ENCODE measurements at regions not wholly inside any gene's neighbourhood (a gene's known extent, or its start where the extent isn't known, plus 50 kb on each side); places are given as distances from the start of the nearest gene placed in this dataset.

DNA sequence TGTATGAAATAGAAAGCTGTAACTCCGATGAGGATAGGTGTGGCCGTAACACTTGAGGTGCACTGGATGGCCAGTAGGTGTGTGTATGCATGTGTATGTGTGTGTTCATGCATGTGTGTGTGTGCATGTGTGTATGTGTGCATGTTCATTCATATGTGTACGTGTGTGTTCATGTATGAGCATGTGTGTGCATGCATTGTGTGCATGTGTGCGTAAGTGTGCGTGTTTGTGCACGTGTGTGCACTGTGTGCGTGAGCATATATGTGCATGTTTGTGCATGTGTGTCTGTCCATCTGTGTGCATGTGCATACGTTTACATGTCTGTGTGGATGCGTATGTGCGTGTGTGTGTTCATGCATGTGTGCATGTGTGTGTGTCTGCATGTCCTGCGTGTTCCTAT is 145.5 kb downstream of the C16orf95 start:
- no peak for DNase-seq

GRCh38 chr16:87172632-87173031 is 144.6 kb downstream of the C16orf95 start:
- no peak for DNase-seq

- no peak for DNase-seq
Observed at GRCh38 chr16:87173294-87173893, 143.8 kb downstream of the C16orf95 start.

GRCh38 chr16:87174061-87174460 is 143.1 kb downstream of the C16orf95 start:
- no peak for DNase-seq

DNA sequence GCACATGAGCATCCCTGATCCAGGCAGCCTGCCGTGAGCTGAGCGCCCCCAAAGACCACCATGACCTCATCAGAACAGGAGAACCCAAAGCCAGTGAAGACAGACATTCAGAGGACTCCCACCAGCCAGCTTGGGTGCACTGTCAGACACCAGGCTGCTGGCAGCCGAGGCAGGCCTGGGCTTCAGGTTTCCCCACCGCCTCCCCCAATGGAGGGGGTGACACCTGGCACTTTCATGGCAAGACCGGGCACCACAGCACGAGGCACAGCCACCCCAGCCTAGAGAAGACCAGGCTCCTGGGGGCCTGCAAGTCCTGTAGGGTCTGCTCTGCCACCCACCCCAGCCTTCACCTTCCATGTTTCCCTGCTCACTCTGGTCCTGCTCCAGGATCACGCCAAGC is 140.5 kb downstream of the C16orf95 start:
- no peak for DNase-seq

- no peak for DNase-seq
Observed at GRCh38 chr16:87177673-87178072, 139.5 kb downstream of the C16orf95 start.

DNA sequence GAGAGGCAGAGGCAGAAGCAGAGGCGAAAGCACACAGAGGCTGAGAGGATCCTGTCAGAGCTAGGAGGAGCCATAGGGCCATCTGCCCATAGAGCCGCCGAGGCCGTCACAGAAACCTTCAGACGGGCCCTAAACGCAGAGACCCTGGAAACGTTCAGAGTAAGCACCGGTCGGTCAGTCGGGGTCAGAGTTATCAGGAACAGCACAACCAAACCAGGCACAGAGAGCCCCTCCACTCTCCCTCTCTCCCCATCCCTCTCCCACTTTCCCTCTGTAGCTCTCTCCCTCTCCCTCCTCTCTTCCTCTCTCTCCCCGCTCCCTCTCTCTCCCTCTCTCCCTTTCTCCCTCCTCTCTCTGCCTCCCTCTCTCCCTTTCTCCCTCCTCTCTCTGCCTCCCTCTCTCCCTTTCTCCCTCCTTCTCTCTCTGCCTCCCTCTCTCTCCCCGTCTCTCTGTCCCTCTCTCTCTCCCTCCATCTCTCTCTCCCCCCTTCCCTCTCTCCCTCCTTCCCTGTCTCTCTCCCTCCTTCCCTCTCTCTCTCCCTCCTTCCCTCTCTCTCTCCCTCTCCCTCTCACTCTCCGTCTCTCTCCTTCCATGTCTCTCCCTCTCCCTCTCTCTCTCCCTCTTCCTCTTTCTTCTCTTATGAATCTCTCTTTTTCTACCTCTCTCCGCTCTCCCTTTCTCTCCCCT is 138.9 kb downstream of the C16orf95 start:
- DNase-seq: no peak

GRCh38 chr16:87178977-87179376 is 138.2 kb downstream of the C16orf95 start:
- DNase-seq: peak; percentile 12

GRCh38 chr16:87180069-87180468 is 137.1 kb downstream of the C16orf95 start:
- no peak for DNase-seq

DNA sequence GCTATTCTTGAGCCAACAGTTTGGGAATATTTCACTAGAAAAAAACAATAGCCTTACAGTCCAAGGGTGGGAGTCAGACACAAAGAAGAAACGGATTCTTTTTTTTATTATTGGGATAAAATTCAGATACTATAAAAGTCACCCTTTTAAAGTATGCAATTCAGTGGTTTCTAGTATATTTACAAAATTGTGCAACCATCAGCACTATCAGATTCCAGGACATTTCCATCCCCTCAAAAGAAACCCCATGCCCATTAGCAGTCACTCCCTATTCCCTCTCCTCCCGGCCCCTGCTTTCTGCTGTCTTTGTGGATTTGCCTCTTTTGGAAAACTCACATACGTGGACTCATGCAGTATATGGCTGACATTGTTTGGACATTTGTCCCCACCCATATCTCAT is 134.4 kb downstream of the C16orf95 start:
- no peak for DNase-seq

GRCh38 chr16:87183647-87184046 is 133.5 kb downstream of the C16orf95 start:
- no peak for DNase-seq

- peak; percentile 8 for DNase-seq
Observed at GRCh38 chr16:87185308-87185707, 131.9 kb downstream of the C16orf95 start.

- no peak for DNase-seq
Observed at GRCh38 chr16:87185983-87186382, 131.2 kb downstream of the C16orf95 start.

- no peak for DNase-seq
Observed at GRCh38 chr16:87186446-87186845, 130.7 kb downstream of the C16orf95 start.

- no peak for DNase-seq
Observed at GRCh38 chr16:87186876-87187533, 130.2 kb downstream of the C16orf95 start.

DNA sequence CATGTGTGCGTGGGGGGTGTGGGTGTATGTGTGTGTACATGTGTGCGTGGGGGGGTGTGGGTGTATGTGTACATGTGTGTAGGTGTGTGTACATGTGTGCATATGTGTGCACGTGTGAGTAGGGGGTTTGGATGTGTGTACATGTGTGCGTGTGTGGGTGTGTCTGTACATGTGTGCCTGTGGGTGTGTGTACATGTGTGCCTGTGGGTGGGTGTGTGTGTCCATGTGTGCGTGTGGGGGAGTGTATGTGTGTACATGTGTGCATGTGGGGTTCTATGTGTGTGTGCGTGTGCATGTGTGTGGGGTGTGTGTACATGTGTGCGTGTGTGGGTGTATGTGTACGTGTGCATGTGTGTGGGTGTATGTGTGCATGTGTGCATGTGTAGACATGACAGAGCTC is 129.1 kb downstream of the C16orf95 start:
- no peak for DNase-seq

DNA sequence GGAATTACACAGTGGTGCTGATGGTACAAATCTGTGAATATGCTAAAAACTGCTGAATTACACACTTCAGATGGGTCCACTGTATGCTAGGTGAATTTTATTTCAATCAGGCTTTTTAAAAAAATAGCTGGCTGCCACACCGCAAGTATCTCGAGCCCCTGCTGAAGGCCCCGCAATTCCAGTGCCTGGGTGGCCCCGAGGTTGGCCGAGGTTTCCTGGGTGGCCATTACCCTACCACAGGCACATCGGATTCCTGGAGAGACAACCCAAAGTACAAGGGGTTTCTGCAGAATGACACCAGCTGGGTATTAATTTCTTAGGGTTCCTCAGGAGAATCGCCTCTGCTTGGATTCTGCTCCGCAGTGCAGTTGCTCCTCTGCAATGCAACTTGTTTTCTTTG is 127.8 kb downstream of the C16orf95 start:
- no peak for DNase-seq

DNA sequence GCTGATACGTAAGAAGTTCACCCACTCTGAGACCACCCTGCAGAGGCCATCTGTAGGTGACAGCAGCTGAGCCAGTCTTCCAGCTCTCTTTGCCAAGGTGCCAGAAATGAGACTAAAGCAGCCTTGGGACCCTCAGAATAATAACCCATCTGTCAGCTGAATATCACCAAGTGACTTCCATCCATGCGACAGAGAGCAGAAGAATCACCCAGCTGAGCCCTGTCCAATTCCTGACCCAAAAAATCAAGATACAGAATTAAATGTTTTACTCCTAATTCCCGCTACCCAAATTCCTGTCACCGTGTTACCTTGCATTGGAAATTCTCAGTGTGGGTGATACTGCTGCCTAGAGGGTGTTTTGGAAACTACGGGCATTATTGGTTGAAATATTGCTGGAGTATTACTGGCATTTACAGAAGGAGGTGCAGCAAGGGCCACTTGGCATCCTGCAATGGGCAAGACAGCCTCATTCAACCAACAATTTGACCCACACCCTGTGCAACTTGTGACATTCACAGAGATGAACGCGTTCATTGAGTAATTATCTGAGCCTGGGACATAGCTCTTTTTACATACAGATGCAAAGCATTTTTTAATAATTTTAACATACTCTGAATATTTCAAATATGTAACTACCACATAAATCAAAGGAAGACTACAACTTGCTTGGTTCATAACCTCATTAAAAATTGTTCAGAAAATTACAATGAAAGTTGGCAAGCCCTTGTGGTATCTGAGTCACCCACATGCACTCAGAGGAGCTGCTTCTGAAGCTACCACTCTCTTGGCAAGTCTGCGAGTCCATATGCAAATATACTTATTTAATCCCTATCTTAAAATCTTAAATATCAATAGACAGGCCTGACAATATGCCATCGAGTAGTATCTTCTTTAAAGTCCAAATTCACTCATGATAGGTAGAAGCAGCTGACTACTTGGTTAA is 126.6 kb downstream of the C16orf95 start:
- no peak for DNase-seq

GRCh38 chr16:87192452-87193073 is 124.6 kb downstream of the C16orf95 start:
- DNase-seq: no peak

DNA sequence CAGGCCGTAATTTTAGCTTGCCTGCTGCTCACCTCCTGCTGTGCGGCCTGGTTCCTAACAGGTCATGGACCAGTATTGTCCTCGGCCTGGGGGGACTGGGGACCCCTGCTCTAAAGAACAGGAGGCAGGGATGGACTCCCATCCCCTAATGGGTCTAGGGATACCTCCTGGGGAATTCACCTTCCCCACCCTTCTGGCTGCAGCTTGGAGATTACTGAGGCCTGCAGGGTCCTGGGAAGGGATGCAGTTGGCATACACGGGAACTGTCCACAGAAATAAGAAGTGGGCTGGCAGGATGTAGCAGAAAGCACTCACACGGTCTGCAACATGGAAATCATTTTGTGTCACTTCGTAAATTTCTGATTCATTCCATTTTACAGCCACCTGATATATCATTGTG is 123.0 kb downstream of the C16orf95 start:
- DNase-seq: no peak

DNA sequence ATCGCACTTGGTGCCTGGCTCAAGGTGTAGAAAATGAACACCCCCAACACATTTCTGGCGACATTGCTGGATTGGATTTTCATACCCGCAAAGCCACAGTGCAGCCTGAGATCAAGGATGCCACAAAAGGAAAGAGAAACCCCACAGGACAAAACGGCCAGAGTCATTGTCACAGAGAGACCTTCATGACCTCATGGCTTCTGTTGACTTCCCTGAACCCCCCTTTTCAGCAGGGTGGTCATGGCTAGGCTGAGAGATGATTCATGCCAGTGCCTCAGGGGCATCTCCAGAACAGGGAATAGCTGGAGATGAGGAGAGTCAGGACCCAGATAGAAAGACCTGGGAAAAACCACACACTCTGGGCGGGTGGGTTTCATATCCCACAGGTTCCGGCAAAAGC is 122.0 kb downstream of the C16orf95 start:
- DNase-seq: no peak

GRCh38 chr16:87196231-87196630 is 121.0 kb downstream of the C16orf95 start:
- no peak for DNase-seq

DNA sequence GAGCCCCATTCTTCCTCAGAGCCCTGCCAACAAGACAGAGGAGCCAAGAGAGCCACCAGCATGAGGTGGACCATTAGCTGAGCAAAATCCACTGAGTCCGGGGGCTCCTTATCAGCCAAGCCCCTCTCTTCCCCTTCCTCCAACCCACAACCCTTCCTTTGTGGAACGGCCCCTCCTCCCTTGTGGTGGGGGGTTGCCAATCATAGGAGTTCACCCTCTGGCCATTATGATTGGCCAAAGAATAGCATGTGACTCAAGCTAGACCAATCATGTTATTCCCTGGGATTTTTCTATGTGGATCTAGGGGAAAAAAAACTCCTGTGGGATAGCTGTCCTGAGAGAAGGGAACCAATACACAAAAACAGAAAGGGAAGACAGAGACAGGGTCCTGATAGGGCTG is 120.5 kb downstream of the C16orf95 start:
- DNase-seq: peak; percentile 29
